ENCODE measurements at regions not wholly inside any gene's neighbourhood (a gene's known extent, or its start where the extent isn't known, plus 50 kb on each side); places are given as distances from the start of the nearest gene placed in this dataset.
"Not testable (repeated sequence)": the region's sequence is repeated elsewhere in the genome, so short reads cannot be mapped to it uniquely, and the experiment has no call there.

GRCh38 chr3:96671861-96672595 lies 142.4 kb upstream of the EPHA6 start:
- ATAC-seq (ENCODE audit: low FRiP score); H3K36me3 ChIP-seq (ENCODE audit: control insufficient read depth in 1 of 2, insufficient read depth in 2 of 2, low read length in 1 of 2); H3K27ac ChIP-seq (ENCODE audit: low read depth in 1 of 2, low read length in 2 of 2); intact Hi-C loops (cut with DNase I); H3K4me3 ChIP-seq (ENCODE audit: low read length in 2 of 2); H3K27me3 ChIP-seq (ENCODE audit: control insufficient read depth in 1 of 2, insufficient read depth in 2 of 2, low read length in 1 of 2); H3K9me3 ChIP-seq (ENCODE audit: control insufficient read depth, low read length); H3K4me1 ChIP-seq (ENCODE audit: control insufficient read depth in 1 of 2, insufficient read depth in 2 of 2, low read length in 2 of 2); DNase-seq: not testable (repeated sequence)
- 86 to 87% methylated on average over 7 of the region's 7 CpGs for WGBS, 2 donors

GRCh38 chr3:96677156-96677555 lies 137.2 kb upstream of the EPHA6 start:
- DNase-seq: no peak
- intact Hi-C loops (cut with DNase I): no loop called here
- no peak for ATAC-seq (ENCODE audit: low FRiP score)
- H3K36me3 ChIP-seq (ENCODE audit: control insufficient read depth in 1 of 2, insufficient read depth in 2 of 2, low read length in 1 of 2): no peaks in the 10 kb centered on the region
- WGBS, 2 donors: 0 to 4% methylated on average over 1 of the region's 1 CpG
- H3K4me3 ChIP-seq (ENCODE audit: low read length in 2 of 2): no peak overlapping the region
- H3K4me1 ChIP-seq (ENCODE audit: control insufficient read depth in 1 of 2, insufficient read depth in 2 of 2, low read length in 2 of 2): no peaks in the 10 kb centered on the region
- H3K27me3 ChIP-seq (ENCODE audit: control insufficient read depth in 1 of 2, insufficient read depth in 2 of 2, low read length in 1 of 2): no peaks in the 10 kb centered on the region
- H3K9me3 ChIP-seq (ENCODE audit: control insufficient read depth, low read length): no peaks in the 10 kb centered on the region
- H3K27ac ChIP-seq (ENCODE audit: low read depth in 1 of 2, low read length in 2 of 2): no peak overlapping the region

GRCh38 chr3:96678325-96678724 lies 136.1 kb upstream of the EPHA6 start:
- Histone ChIP-seq H3K27me3 (ENCODE audit: control insufficient read depth in 1 of 2, insufficient read depth in 2 of 2, low read length in 1 of 2) (no peaks in the 10 kb centered on the region), H3K4me1 (ENCODE audit: control insufficient read depth in 1 of 2, insufficient read depth in 2 of 2, low read length in 2 of 2) (no peaks in the 10 kb centered on the region), H3K27ac (ENCODE audit: low read depth in 1 of 2, low read length in 2 of 2) (no peak overlapping the region), H3K36me3 (ENCODE audit: control insufficient read depth in 1 of 2, insufficient read depth in 2 of 2, low read length in 1 of 2) (no peaks in the 10 kb centered on the region), H3K4me3 (ENCODE audit: low read length in 2 of 2) (no peak overlapping the region), H3K9me3 (ENCODE audit: control insufficient read depth, low read length) (no peaks in the 10 kb centered on the region)
- intact Hi-C loops (cut with DNase I): no loop called here
- DNase-seq: no peak
- ATAC-seq (ENCODE audit: low FRiP score): no peak
- 86 to 90% methylated on average over 3 of the region's 3 CpGs for WGBS, 2 donors

GRCh38 chr3:96700322-96701315 lies 113.8 kb upstream of the EPHA6 start:
- no peak for ATAC-seq (ENCODE audit: low FRiP score)
- WGBS, 2 donors: 51 to 58% methylated on average over 5 of the region's 5 CpGs
- no peak overlapping the region for H3K4me3 ChIP-seq (ENCODE audit: low read length in 2 of 2)

GRCh38 chr3:96705895-96706294 lies 108.5 kb upstream of the EPHA6 start:
- no peaks in the 10 kb centered on the region for H3K27me3 ChIP-seq (ENCODE audit: control insufficient read depth in 1 of 2, insufficient read depth in 2 of 2, low read length in 1 of 2)
- no peak for ATAC-seq (ENCODE audit: low FRiP score)
- no peaks in the 10 kb centered on the region for H3K4me1 ChIP-seq (ENCODE audit: control insufficient read depth in 1 of 2, insufficient read depth in 2 of 2, low read length in 2 of 2)
- H3K27ac ChIP-seq (ENCODE audit: low read depth in 1 of 2, low read length in 2 of 2): no peak overlapping the region
- no peak overlapping the region for H3K4me3 ChIP-seq (ENCODE audit: low read length in 2 of 2)
- peaks cover 2% of the 10 kb centered on the region for H3K9me3 ChIP-seq (ENCODE audit: control insufficient read depth, low read length)
- intact Hi-C loops (cut with DNase I): loop anchor here in 1 of 2 donors (10.0 kb wide), 1 partner anchor 59 kb away; no protein-coding TSS in a partner anchor
- DNase-seq: no peak
- 70 to 83% methylated on average over 2 of the region's 2 CpGs for WGBS, 2 donors
- H3K36me3 ChIP-seq (ENCODE audit: control insufficient read depth in 1 of 2, insufficient read depth in 2 of 2, low read length in 1 of 2): no peaks in the 10 kb centered on the region

More at GRCh38 chr3:96700322-96701315, 113.8 kb upstream of the EPHA6 start:
- intact Hi-C loops (cut with DNase I): loop anchor here in 1 of 2 donors (10.0 kb wide), 1 partner anchor 64 kb away; no protein-coding TSS in a partner anchor
- no peak for DNase-seq
- H3K27ac ChIP-seq (ENCODE audit: low read depth in 1 of 2, low read length in 2 of 2): no peak overlapping the region
- H3K9me3 ChIP-seq (ENCODE audit: control insufficient read depth, low read length): peaks cover 2% of the 10 kb centered on the region
- no peaks in the 10 kb centered on the region for H3K27me3 ChIP-seq (ENCODE audit: control insufficient read depth in 1 of 2, insufficient read depth in 2 of 2, low read length in 1 of 2)
- no peaks in the 10 kb centered on the region for H3K4me1 ChIP-seq (ENCODE audit: control insufficient read depth in 1 of 2, insufficient read depth in 2 of 2, low read length in 2 of 2)
- H3K36me3 ChIP-seq (ENCODE audit: control insufficient read depth in 1 of 2, insufficient read depth in 2 of 2, low read length in 1 of 2): no peaks in the 10 kb centered on the region

GRCh38 chr3:96706509-96706908 lies 107.9 kb upstream of the EPHA6 start:
- H3K9me3 ChIP-seq (ENCODE audit: control insufficient read depth, low read length): peaks cover 2% of the 10 kb centered on the region
- H3K27me3 ChIP-seq (ENCODE audit: control insufficient read depth in 1 of 2, insufficient read depth in 2 of 2, low read length in 1 of 2): no peaks in the 10 kb centered on the region
- DNase-seq (no peak), ATAC-seq (ENCODE audit: low FRiP score) (no peak)
- H3K4me3 ChIP-seq (ENCODE audit: low read length in 2 of 2): no peak overlapping the region
- H3K36me3 ChIP-seq (ENCODE audit: control insufficient read depth in 1 of 2, insufficient read depth in 2 of 2, low read length in 1 of 2): no peaks in the 10 kb centered on the region
- H3K27ac ChIP-seq (ENCODE audit: low read depth in 1 of 2, low read length in 2 of 2): no peak overlapping the region
- intact Hi-C loops (cut with DNase I): loop anchor here in 1 of 2 donors (10.0 kb wide), 1 partner anchor 58 kb away; no protein-coding TSS in a partner anchor
- H3K4me1 ChIP-seq (ENCODE audit: control insufficient read depth in 1 of 2, insufficient read depth in 2 of 2, low read length in 2 of 2): no peaks in the 10 kb centered on the region

GRCh38 chr3:96711816-96712215 lies 102.6 kb upstream of the EPHA6 start:
- intact Hi-C loops (cut with DNase I): no loop called here
- no peaks in the 10 kb centered on the region for H3K4me1 ChIP-seq (ENCODE audit: control insufficient read depth in 1 of 2, insufficient read depth in 2 of 2, low read length in 2 of 2)
- H3K36me3 ChIP-seq (ENCODE audit: control insufficient read depth in 1 of 2, insufficient read depth in 2 of 2, low read length in 1 of 2): no peaks in the 10 kb centered on the region
- 74 to 76% methylated on average over 2 of the region's 2 CpGs for WGBS, 2 donors
- H3K4me3 ChIP-seq (ENCODE audit: low read length in 2 of 2): no peak overlapping the region
- DNase-seq: no peak
- no peaks in the 10 kb centered on the region for H3K27me3 ChIP-seq (ENCODE audit: control insufficient read depth in 1 of 2, insufficient read depth in 2 of 2, low read length in 1 of 2)
- H3K27ac ChIP-seq (ENCODE audit: low read depth in 1 of 2, low read length in 2 of 2): no peak overlapping the region
- no peaks in the 10 kb centered on the region for H3K9me3 ChIP-seq (ENCODE audit: control insufficient read depth, low read length)
- ATAC-seq (ENCODE audit: low FRiP score): no peak

GRCh38 chr3:96712792-96713191 lies 101.6 kb upstream of the EPHA6 start:
- 43 to 51% methylated on average over 2 of the region's 2 CpGs for WGBS, 2 donors
- Histone ChIP-seq H3K4me1 (ENCODE audit: control insufficient read depth in 1 of 2, insufficient read depth in 2 of 2, low read length in 2 of 2) (no peaks in the 10 kb centered on the region), H3K9me3 (ENCODE audit: control insufficient read depth, low read length) (no peaks in the 10 kb centered on the region), H3K27me3 (ENCODE audit: control insufficient read depth in 1 of 2, insufficient read depth in 2 of 2, low read length in 1 of 2) (no peaks in the 10 kb centered on the region), H3K4me3 (ENCODE audit: low read length in 2 of 2) (no peak overlapping the region), H3K27ac (ENCODE audit: low read depth in 1 of 2, low read length in 2 of 2) (no peak overlapping the region), H3K36me3 (ENCODE audit: control insufficient read depth in 1 of 2, insufficient read depth in 2 of 2, low read length in 1 of 2) (no peaks in the 10 kb centered on the region)
- ATAC-seq (ENCODE audit: low FRiP score) (no peak), DNase-seq (no peak)
- intact Hi-C loops (cut with DNase I): no loop called here

Data from aorta (tissue), 5 donors.